H1 (cell line): ENCODE measurements at regions not wholly inside any gene's neighbourhood (a gene's known extent, or its start where the extent isn't known, plus 50 kb on each side); places are given as distances from the start of the nearest gene placed in this dataset.

Experiments used
- ATF3 ChIP-seq: IDR thresholded peaks from 2 replicates; pipeline ENCODE4 v1.6.1; 2011; ENCODE audit warnings: low read depth, mild to moderate bottlenecking, low read length; ENCODE audit not compliant: insufficient read depth
- CREB1 ChIP-seq: IDR thresholded peaks from 2 replicates; pipeline ENCODE4 v1.6.1; 2012; ENCODE audit warnings: inconsistent platforms
- EGR1 ChIP-seq: IDR thresholded peaks from 2 replicates; pipeline ENCODE4 v1.6.1; 2011; ENCODE audit warnings: low read depth, low read length, borderline replicate concordance
- PHF8 ChIP-seq: fragments of 200-600 bp; sonication (generic); conservative IDR thresholded peaks from 2 replicates; pipeline ENCODE4 v1.7.1; 2012; ENCODE audit warnings: low read depth, mild to moderate bottlenecking, inconsistent platforms, low read length, moderate library complexity
- RAD21 ChIP-seq, 2 experiments: IDR thresholded peaks in 1 of 2; conservative IDR thresholded peaks in 1 of 2; 2 replicates each; pipeline ENCODE4 v1.6.1; 2011; ENCODE audit warnings: low read depth in 2 of 2, low read length in 2 of 2, improper control_type of control experiment in 1 of 2, inconsistent platforms in 1 of 2, mild to moderate bottlenecking in 1 of 2, moderate library complexity in 1 of 2
- TAF1 ChIP-seq: IDR thresholded peaks from 2 replicates; pipeline ENCODE4 v1.6.1; 2011; ENCODE audit warnings: mild to moderate bottlenecking, low read depth, low read length
- TF ChIP-seq, protein P1 (sequence below): fragments of 300-600 bp; sonication (generic); IDR thresholded peaks from 2 replicates; pipeline ENCODE4 v1.7.1; 2012; ENCODE audit warnings: low read length, moderate library complexity, mild to moderate bottlenecking, inconsistent platforms; ENCODE audit not compliant: insufficient replicate concordance

DNA sequence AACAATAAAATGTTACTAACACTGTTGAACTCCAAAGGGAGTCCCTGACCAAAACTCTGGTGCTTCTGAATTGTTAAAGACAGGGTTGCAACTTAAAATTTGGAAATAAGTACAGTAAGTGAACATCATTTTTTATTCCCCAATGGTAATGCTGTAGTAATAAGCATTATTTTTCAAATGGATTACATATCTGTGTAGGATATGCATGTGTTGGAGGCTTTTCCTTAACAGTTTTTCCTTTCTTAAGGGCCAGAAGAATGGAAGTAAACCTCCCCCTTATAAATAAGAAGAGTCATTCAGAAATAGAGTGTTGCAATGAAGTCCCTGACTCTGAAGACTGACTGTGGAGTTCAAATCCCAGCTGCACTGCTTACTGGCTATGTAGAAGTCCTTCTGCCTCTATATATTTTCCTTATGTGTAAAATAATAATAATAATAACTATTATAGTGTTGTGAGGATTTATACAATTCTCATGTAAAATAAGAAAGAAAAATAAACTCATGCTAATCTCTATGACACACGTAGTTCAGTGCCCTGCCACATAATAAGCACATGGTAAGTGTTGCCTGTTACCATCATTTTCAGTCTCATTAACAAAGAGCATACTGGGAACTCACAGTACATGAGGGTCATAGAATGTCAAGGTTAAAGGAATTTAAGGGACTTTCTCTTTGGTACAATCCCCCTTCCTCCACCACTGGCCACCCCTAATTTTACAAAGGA lies 129.8 kb upstream of the SMLR1 start (continued):
- TF ChIP-seq, protein P1, sequence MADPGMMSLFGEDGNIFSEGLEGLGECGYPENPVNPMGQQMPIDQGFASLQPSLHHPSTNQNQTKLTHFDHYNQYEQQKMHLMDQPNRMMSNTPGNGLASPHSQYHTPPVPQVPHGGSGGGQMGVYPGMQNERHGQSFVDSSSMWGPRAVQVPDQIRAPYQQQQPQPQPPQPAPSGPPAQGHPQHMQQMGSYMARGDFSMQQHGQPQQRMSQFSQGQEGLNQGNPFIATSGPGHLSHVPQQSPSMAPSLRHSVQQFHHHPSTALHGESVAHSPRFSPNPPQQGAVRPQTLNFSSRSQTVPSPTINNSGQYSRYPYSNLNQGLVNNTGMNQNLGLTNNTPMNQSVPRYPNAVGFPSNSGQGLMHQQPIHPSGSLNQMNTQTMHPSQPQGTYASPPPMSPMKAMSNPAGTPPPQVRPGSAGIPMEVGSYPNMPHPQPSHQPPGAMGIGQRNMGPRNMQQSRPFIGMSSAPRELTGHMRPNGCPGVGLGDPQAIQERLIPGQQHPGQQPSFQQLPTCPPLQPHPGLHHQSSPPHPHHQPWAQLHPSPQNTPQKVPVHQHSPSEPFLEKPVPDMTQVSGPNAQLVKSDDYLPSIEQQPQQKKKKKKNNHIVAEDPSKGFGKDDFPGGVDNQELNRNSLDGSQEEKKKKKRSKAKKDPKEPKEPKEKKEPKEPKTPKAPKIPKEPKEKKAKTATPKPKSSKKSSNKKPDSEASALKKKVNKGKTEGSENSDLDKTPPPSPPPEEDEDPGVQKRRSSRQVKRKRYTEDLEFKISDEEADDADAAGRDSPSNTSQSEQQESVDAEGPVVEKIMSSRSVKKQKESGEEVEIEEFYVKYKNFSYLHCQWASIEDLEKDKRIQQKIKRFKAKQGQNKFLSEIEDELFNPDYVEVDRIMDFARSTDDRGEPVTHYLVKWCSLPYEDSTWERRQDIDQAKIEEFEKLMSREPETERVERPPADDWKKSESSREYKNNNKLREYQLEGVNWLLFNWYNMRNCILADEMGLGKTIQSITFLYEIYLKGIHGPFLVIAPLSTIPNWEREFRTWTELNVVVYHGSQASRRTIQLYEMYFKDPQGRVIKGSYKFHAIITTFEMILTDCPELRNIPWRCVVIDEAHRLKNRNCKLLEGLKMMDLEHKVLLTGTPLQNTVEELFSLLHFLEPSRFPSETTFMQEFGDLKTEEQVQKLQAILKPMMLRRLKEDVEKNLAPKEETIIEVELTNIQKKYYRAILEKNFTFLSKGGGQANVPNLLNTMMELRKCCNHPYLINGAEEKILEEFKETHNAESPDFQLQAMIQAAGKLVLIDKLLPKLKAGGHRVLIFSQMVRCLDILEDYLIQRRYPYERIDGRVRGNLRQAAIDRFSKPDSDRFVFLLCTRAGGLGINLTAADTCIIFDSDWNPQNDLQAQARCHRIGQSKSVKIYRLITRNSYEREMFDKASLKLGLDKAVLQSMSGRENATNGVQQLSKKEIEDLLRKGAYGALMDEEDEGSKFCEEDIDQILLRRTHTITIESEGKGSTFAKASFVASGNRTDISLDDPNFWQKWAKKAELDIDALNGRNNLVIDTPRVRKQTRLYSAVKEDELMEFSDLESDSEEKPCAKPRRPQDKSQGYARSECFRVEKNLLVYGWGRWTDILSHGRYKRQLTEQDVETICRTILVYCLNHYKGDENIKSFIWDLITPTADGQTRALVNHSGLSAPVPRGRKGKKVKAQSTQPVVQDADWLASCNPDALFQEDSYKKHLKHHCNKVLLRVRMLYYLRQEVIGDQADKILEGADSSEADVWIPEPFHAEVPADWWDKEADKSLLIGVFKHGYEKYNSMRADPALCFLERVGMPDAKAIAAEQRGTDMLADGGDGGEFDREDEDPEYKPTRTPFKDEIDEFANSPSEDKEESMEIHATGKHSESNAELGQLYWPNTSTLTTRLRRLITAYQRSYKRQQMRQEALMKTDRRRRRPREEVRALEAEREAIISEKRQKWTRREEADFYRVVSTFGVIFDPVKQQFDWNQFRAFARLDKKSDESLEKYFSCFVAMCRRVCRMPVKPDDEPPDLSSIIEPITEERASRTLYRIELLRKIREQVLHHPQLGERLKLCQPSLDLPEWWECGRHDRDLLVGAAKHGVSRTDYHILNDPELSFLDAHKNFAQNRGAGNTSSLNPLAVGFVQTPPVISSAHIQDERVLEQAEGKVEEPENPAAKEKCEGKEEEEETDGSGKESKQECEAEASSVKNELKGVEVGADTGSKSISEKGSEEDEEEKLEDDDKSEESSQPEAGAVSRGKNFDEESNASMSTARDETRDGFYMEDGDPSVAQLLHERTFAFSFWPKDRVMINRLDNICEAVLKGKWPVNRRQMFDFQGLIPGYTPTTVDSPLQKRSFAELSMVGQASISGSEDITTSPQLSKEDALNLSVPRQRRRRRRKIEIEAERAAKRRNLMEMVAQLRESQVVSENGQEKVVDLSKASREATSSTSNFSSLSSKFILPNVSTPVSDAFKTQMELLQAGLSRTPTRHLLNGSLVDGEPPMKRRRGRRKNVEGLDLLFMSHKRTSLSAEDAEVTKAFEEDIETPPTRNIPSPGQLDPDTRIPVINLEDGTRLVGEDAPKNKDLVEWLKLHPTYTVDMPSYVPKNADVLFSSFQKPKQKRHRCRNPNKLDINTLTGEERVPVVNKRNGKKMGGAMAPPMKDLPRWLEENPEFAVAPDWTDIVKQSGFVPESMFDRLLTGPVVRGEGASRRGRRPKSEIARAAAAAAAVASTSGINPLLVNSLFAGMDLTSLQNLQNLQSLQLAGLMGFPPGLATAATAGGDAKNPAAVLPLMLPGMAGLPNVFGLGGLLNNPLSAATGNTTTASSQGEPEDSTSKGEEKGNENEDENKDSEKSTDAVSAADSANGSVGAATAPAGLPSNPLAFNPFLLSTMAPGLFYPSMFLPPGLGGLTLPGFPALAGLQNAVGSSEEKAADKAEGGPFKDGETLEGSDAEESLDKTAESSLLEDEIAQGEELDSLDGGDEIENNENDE, result no peak
- TF ChIP-seq TAF1 (no peak), EGR1 (no peak), CREB1 (no peak), ATF3 (no peak), RAD21 (IDR thresholded peaks at IDR 0.05 in 1 of 2, conservative IDR thresholded peaks at IDR 0.05 in 1 of 2; ENCODE audit: low read depth in 2 of 2, low read length in 2 of 2) (no peak), PHF8 (no peak)
